ENCODE measurements at regions not wholly inside any gene's neighbourhood (a gene's known extent, or its start where the extent isn't known, plus 50 kb on each side); places are given as distances from the start of the nearest gene placed in this dataset.

DNA sequence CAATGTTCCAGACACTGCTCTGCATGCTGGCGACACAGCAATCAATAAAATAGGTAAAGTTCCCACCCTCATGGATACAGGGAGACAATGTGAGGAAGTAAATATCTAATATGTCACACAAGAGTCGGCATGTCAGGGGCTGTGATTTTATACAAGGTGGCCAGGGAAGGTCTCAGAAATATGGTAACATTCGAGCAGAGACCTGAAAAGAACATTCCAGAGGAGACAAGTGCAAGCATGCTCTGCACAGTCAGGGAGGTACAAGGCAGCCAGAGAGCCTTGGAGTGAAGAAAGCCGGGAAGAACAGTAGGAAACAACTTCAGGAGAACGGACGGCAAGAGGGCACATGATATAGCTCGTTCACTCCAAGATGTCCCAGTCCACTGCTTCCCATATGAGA lies 89.2 kb upstream of the ZNF462 start:
- CTCF ChIA-PET (ENCODE audit: partially characterized antibody) = no interaction called here
- WGBS, 2 experiments (ENCODE audit: extremely low coverage in 1 of 2, insufficient coverage in 1 of 2, insufficient read length in 1 of 2, insufficient replicate concordance in 2 of 2, low coverage in 1 of 2, low lambda C conversion rate in 2 of 2, missing lambda C conversion rate in 1 of 2) = 85% methylated on average over 7 of the region's 7 CpGs; no CpG with 5 or more reads in 1 of the 2 experiments

More for the DNA sequence above, 89.2 kb upstream of the ZNF462 start:
- no peak overlapping the region for H3K14ac ChIP-seq (ENCODE audit: insufficient read length)
- H3K27me3 ChIP-seq (replicated peaks in 1 of 4; ENCODE audit: control insufficient read depth in 3 of 4, extremely low read depth in 1 of 4, insufficient read depth in 3 of 4, low read length in 3 of 4) = no peaks in the 10 kb centered on the region
- no peak overlapping the region for H4K8ac ChIP-seq (ENCODE audit: extremely low read depth, insufficient read depth, low read length)
- H2AFZ ChIP-seq (ENCODE audit: low read length) = no peak overlapping the region
- no peak overlapping the region for H2BK15ac ChIP-seq (ENCODE audit: low read length)
- no peak overlapping the region for H3K27ac ChIP-seq (ENCODE audit: low read depth, low read length)
- no peaks in the 10 kb centered on the region for H3K9me3 ChIP-seq (ENCODE audit: insufficient read depth in 2 of 2, low read depth in 1 of 2, low read length in 1 of 2)
- no peak overlapping the region for H4K91ac ChIP-seq (replicated peaks; ENCODE audit: insufficient read length, low read length)
- no peak overlapping the region for H3K4me3 ChIP-seq (ENCODE audit: extremely low read depth in 1 of 4, insufficient read depth in 2 of 4, low read depth in 3 of 4, low read length in 4 of 4)
- POLR2A ChIA-PET (ENCODE audit: partially characterized antibody) = no interaction called here
- no peaks in the 10 kb centered on the region for H3K79me1 ChIP-seq (ENCODE audit: low read depth, low read length)
- H3K4ac ChIP-seq (replicated peaks; ENCODE audit: insufficient read length, low read depth, low read length) = no peak overlapping the region
- H4K20me1 ChIP-seq (replicated peaks in 1 of 2; ENCODE audit: control insufficient read depth in 1 of 2, insufficient read depth in 2 of 2, low read length in 2 of 2) = no peaks in the 10 kb centered on the region
- no peak overlapping the region for H2BK120ac ChIP-seq (replicated peaks; ENCODE audit: low read depth, low read length)
- no peak overlapping the region for H2BK20ac ChIP-seq (ENCODE audit: low read length)
- no peak for DNase-seq (ENCODE audit: low read depth in 1 of 2, low spot score in 2 of 2)
- H3K9ac ChIP-seq (replicated peaks in 1 of 4; ENCODE audit: extremely low read depth in 1 of 4, low read depth in 3 of 4, low read length in 3 of 4) = no peak overlapping the region
- no peaks in the 10 kb centered on the region for H3K79me2 ChIP-seq (ENCODE audit: control insufficient read depth in 1 of 2, insufficient read depth in 2 of 2, low read length in 2 of 2)
- no peak overlapping the region for H4K5ac ChIP-seq (ENCODE audit: insufficient read length, low read depth, low read length)
- no peak overlapping the region for H3K4me2 ChIP-seq (ENCODE audit: insufficient read depth in 1 of 2, low read depth in 2 of 2, low read length in 2 of 2)
- H2AK5ac ChIP-seq (ENCODE audit: low read depth, low read length) = no peak overlapping the region
- no peaks in the 10 kb centered on the region for H3K23me2 ChIP-seq (ENCODE audit: low read depth, low read length)
- no peak for TF ChIP-seq CREB1 (IDR thresholded peaks at IDR 0.05)
- no peak for TF ChIP-seq PHF8 (conservative IDR thresholded peaks at IDR 0.05; ENCODE audit: low read depth, low read length)
- TF ChIP-seq POU5F1 (IDR thresholded peaks at IDR 0.05; ENCODE audit: low read depth, low read length) = no peak
- no peak for TF ChIP-seq SP1 (IDR thresholded peaks at IDR 0.05; ENCODE audit: low read depth, low read length)
- H2BK12ac ChIP-seq (ENCODE audit: low read depth, low read length) = no peak overlapping the region
- FAIRE-seq = no peak
- no peaks in the 10 kb centered on the region for H3K36me3 ChIP-seq (ENCODE audit: control insufficient read depth in 2 of 4, insufficient read depth in 4 of 4, low read length in 3 of 4)
- no peaks in the 10 kb centered on the region for H3K4me1 ChIP-seq (replicated peaks in 1 of 4; ENCODE audit: control insufficient read depth in 3 of 4, insufficient read depth in 4 of 4, low read length in 3 of 4)
- H2BK5ac ChIP-seq (ENCODE audit: low read depth, low read length) = no peak overlapping the region
- no peak overlapping the region for H3K18ac ChIP-seq (ENCODE audit: extremely low read depth, low read length)
- H3K56ac ChIP-seq (replicated peaks; ENCODE audit: insufficient read length, low read depth, low read length) = no peak overlapping the region
- H3K23ac ChIP-seq (ENCODE audit: insufficient read length) = no peak overlapping the region

All from H1 (cell line).